ENCODE measurements at regions not wholly inside any gene's neighbourhood (a gene's known extent, or its start where the extent isn't known, plus 50 kb on each side); places are given as distances from the start of the nearest gene placed in this dataset.

DNA sequence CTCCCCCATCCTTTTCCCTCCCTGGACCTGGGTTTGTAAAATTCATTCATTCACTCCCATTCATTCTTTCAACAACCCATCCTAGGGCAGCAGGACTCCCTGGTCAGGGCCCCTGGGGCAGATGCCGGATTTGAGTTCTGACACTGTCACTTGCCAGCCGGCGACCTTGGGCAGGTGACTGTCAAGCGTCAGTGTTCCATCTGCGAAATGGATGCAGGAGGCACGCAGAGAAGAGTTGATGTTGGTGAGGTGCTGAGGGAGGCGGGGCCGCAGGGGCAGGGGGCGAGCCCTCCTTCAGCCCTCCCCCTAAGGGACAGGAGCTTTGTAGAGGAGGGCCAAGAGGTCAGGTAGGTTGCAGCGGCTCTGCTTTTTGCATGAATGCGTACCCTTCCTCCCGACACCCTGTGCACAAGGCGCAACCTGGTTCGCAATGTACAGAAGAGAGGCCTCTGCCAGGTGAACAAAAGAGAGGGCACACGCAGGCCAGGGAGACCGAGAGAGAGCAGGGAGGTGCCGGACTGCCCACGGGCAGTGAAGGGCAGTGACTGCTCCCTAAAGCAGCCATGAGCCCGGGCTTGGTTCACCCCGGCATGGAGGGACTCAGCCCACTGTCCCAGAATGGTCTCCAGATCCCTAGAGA is 128.1 kb downstream of the BARX1 start:
- TF ChIP-seq POLR2AphosphoS5 (IDR thresholded peaks at IDR 0.05; ENCODE audit: low read depth, low read length), result no peak
- no peak for TF ChIP-seq POLR2A (IDR thresholded peaks at IDR 0.05; ENCODE audit: low read depth, low read length)
- no peak for TF ChIP-seq TAF1 (IDR thresholded peaks at IDR 0.05; ENCODE audit: borderline replicate concordance, low read depth, low read length)
